ENCODE measurements at regions not wholly inside any gene's neighbourhood (a gene's known extent, or its start where the extent isn't known, plus 50 kb on each side); places are given as distances from the start of the nearest gene placed in this dataset.

DNA sequence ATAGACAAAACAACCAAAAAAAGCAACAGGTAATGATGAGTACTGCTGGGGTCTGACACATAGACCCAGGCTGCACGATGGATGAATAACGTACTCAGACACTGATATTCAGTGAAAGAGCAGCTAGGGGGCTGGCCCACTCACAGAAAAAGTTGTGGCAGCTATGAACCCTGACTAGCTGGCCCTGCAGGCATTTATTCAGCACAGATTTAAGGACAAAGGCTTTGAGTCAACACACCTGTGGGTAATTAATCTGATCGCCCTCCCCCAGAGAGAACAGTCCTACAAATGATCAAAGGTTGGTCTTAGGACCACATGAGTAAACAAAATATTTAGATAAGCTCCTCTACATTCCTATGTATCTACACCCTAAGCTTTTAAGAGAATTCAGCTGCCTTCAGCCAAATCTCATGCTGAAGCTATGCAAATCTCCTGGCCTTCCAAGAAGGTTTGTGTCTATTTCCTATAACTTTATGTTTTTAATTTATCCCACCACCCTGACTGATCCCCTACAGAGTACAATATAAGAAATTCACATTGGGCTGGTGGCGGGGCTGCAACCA, 81.7 kb upstream of the NXT1 start:
- H3K9ac ChIP-seq (ENCODE audit: low read depth, low read length): no peak overlapping the region
- H4K5ac ChIP-seq (ENCODE audit: low read depth, low read length): no peak overlapping the region
- H2BK20ac ChIP-seq (ENCODE audit: low read depth, low read length): no peak overlapping the region
- no peaks in the 10 kb centered on the region for H3K79me1 ChIP-seq (ENCODE audit: low read depth in 1 of 2, low read length in 2 of 2)
- H3K4ac ChIP-seq (ENCODE audit: low read depth, low read length): peak overlapping the region; percentile 6; the same call in 1 of the 2 replicates
- H3K23ac ChIP-seq (ENCODE audit: low read depth, low read length): no peak overlapping the region
- H3K4me3 ChIP-seq (ENCODE audit: insufficient read depth, low read depth, low read length): no peak overlapping the region
- POLR2A ChIA-PET (ENCODE audit: unreplicated experiment): no interaction called here
- no peak overlapping the region for H2BK15ac ChIP-seq (ENCODE audit: low read depth, low read length)
- intact Hi-C loops (cut with micrococcal nuclease): no loop called here
- no peak overlapping the region for H3K4me2 ChIP-seq (ENCODE audit: low read depth, low read length)
- no peaks in the 10 kb centered on the region for H4K20me1 ChIP-seq (ENCODE audit: insufficient read depth, low read length)
- H3K9me1 ChIP-seq (ENCODE audit: insufficient read depth, low read length): no peaks in the 10 kb centered on the region
- no peak overlapping the region for H2BK5ac ChIP-seq (ENCODE audit: low read depth, low read length, poor library complexity, severe bottlenecking)
- no peak overlapping the region for H4K91ac ChIP-seq (ENCODE audit: insufficient read depth, low read depth, low read length)
- H3K9me3 ChIP-seq (ENCODE audit: control insufficient read depth, insufficient read depth, low read length): no peaks in the 10 kb centered on the region; the same call in 1 of the 2 replicates
- H2BK120ac ChIP-seq (ENCODE audit: low read depth, low read length): no peak overlapping the region
- in situ Hi-C loops (cut with MboI; ENCODE audit: low sequenced_read_pairs): no loop called here
- BruUV-seq (replicated peaks): no TSS peak
- H4K8ac ChIP-seq (ENCODE audit: low read depth in 2 of 2, low read length in 2 of 2): no peak overlapping the region
- H2AK9ac ChIP-seq (replicated peaks; ENCODE audit: low read depth, low read length, poor library complexity): no peak overlapping the region
- H2AK5ac ChIP-seq (ENCODE audit: low read depth, low read length): no peak overlapping the region
- no peak for DNase-seq
- H3K27me3 ChIP-seq (ENCODE audit: control insufficient read depth, insufficient read depth, low read length): no peaks in the 10 kb centered on the region
- CTCF ChIA-PET: no interaction called here
- H3K14ac ChIP-seq (replicated peaks; ENCODE audit: low read depth, low read length): no peak overlapping the region
- H3K27ac ChIP-seq (ENCODE audit: insufficient read depth, low read length): no peak overlapping the region
- no peak overlapping the region for H3K18ac ChIP-seq (ENCODE audit: low read depth, low read length)
- WGBS, 2 experiments (ENCODE audit: extremely low coverage in 2 of 2, insufficient read length in 1 of 2): 100% methylated on average over 2 of the region's 4 CpGs; no CpG with 5 or more reads in 1 of the 2 experiments
- no peak for TF ChIP-seq ELK1 (IDR thresholded peaks at IDR 0.05; ENCODE audit: borderline replicate concordance, low read depth, low read length)
- TF ChIP-seq, protein P1, sequence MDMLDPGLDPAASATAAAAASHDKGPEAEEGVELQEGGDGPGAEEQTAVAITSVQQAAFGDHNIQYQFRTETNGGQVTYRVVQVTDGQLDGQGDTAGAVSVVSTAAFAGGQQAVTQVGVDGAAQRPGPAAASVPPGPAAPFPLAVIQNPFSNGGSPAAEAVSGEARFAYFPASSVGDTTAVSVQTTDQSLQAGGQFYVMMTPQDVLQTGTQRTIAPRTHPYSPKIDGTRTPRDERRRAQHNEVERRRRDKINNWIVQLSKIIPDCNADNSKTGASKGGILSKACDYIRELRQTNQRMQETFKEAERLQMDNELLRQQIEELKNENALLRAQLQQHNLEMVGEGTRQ (IDR thresholded peaks at IDR 0.05; ENCODE audit: low read depth, low read length): no peak
- no peak for TF ChIP-seq NFE2L2 (IDR thresholded peaks at IDR 0.05; ENCODE audit: low read depth, low read length)
- TF ChIP-seq FOS (IDR thresholded peaks at IDR 0.05; ENCODE audit: low read depth, low read length): no peak
- no peak for TF ChIP-seq RAD21 (IDR thresholded peaks at IDR 0.05; ENCODE audit: low read length)
- TF ChIP-seq MAFK (IDR thresholded peaks at IDR 0.05; ENCODE audit: low read depth, low read length): no peak
- ATAC-seq (ENCODE audit: low read depth): no peak
- H3K36me3 ChIP-seq (ENCODE audit: control insufficient read depth, insufficient read depth, low read length): no peaks in the 10 kb centered on the region
- H3K4me1 ChIP-seq (ENCODE audit: control insufficient read depth, insufficient read depth, low read length): peaks cover 6% of the 10 kb centered on the region
- no peak overlapping the region for H3K56ac ChIP-seq (ENCODE audit: extremely low read depth, insufficient read depth, low read length)
- dilution Hi-C loops (cut with HindIII; ENCODE audit: low sequenced_read_pairs, unreplicated experiment): no loop called here
- H2AFZ ChIP-seq (replicated peaks; ENCODE audit: low read length, poor library complexity): no peak overlapping the region
